Endothelial cell (in vitro differentiated cells): ENCODE measurements at regions not wholly inside any gene's neighbourhood (a gene's known extent, or its start where the extent isn't known, plus 50 kb on each side); places are given as distances from the start of the nearest gene placed in this dataset.

Experiments
- DNase-seq: peaks from one replicate; pipeline ENCODE4 v3.0.0; 2021; ENCODE audit warnings: low spot score
- H3K27ac Mint-ChIP-seq: one replicate; pipeline ENCODE4 v1.8.0; 2021; ENCODE audit warnings: mixed read lengths, inconsistent platforms; ENCODE audit not compliant: unreplicated experiment
- H3K27me3 Mint-ChIP-seq: one replicate; pipeline ENCODE4 v1.8.0; 2021; ENCODE audit warnings: mild to moderate bottlenecking, moderate library complexity, mixed read lengths, inconsistent platforms; ENCODE audit not compliant: unreplicated experiment
- H3K36me3 Mint-ChIP-seq: one replicate; pipeline ENCODE4 v1.8.0; 2021; ENCODE audit warnings: mild to moderate bottlenecking, low read depth, mixed read lengths, inconsistent platforms; ENCODE audit not compliant: unreplicated experiment
- H3K4me1 Mint-ChIP-seq: one replicate; pipeline ENCODE4 v1.8.0; 2021; ENCODE audit warnings: mild to moderate bottlenecking, mixed read lengths, inconsistent platforms; ENCODE audit not compliant: unreplicated experiment
- H3K4me3 Mint-ChIP-seq: one replicate; pipeline ENCODE4 v1.8.0; 2021; ENCODE audit warnings: mild to moderate bottlenecking, mixed read lengths, inconsistent platforms; ENCODE audit not compliant: unreplicated experiment
- H3K9me3 Mint-ChIP-seq: one replicate; pipeline ENCODE4 v1.8.0; 2021; ENCODE audit warnings: mixed read lengths, inconsistent platforms; ENCODE audit not compliant: unreplicated experiment
- TF ChIP-seq, protein P1 (sequence below): fragments of 200-600 bp; sonication (generic); IDR thresholded peaks from one replicate; pipeline ENCODE4 v1.5.0; 2021; ENCODE audit warnings: antibody characterized with exemption; ENCODE audit not compliant: unreplicated experiment

DNA sequence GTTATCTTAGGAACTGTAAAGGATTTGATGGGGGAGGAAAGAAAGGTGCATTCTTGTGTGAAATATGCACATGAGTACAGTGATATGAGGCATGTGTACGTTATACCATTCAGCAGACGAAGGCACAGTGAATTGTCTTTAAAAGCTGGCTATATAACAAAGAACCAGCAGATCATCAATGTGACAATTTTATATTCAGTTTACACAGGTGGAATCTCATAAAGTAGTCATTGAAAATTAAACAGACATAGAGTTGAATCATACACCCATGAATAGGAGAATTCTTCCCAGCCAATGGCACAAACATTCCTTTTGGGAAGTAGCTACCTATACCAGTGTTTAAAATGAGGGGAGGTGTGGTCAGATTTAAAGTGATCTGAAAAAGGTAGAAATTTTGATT lies 470.3 kb downstream of the DSC3 start:
- TF ChIP-seq, protein P1, sequence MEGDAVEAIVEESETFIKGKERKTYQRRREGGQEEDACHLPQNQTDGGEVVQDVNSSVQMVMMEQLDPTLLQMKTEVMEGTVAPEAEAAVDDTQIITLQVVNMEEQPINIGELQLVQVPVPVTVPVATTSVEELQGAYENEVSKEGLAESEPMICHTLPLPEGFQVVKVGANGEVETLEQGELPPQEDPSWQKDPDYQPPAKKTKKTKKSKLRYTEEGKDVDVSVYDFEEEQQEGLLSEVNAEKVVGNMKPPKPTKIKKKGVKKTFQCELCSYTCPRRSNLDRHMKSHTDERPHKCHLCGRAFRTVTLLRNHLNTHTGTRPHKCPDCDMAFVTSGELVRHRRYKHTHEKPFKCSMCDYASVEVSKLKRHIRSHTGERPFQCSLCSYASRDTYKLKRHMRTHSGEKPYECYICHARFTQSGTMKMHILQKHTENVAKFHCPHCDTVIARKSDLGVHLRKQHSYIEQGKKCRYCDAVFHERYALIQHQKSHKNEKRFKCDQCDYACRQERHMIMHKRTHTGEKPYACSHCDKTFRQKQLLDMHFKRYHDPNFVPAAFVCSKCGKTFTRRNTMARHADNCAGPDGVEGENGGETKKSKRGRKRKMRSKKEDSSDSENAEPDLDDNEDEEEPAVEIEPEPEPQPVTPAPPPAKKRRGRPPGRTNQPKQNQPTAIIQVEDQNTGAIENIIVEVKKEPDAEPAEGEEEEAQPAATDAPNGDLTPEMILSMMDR, result no peak
- no peak overlapping the region for H3K27ac Mint-ChIP-seq
- DNase-seq, result no peak
- H3K27me3 Mint-ChIP-seq, result peaks cover 1% of the 10 kb centered on the region
- no peaks in the 10 kb centered on the region for H3K36me3 Mint-ChIP-seq
- H3K4me1 Mint-ChIP-seq, result no peaks in the 10 kb centered on the region
- H3K9me3 Mint-ChIP-seq, result no peaks in the 10 kb centered on the region
- no peak overlapping the region for H3K4me3 Mint-ChIP-seq

DNA sequence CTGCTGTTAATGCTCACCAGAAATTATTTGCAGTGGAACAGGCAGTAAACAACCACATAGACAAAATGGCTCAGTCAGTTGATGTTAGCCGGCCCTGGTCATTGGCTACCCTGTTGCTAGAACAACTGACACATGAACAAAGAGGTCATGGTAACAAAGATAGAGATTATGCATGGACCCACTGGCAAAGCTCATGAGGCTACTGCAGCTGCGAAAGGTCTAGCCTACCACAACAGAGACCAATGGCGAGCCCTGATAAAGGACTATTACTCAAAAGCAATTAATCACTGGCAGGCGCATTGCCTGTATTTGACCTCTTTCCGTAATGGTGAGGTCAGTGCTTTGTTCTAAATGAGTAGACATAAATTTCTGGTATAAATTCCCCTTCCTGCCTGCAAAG lies 474.2 kb downstream of the DSC3 start:
- Mint-ChIP-seq H3K4me3 (no peak overlapping the region), H3K27me3 (peaks cover 1% of the 10 kb centered on the region), H3K27ac (no peak overlapping the region), H3K36me3 (no peaks in the 10 kb centered on the region), H3K4me1 (no peaks in the 10 kb centered on the region), H3K9me3 (no peaks in the 10 kb centered on the region)
- no peak for DNase-seq
- TF ChIP-seq, protein P1, result no peak

DNA sequence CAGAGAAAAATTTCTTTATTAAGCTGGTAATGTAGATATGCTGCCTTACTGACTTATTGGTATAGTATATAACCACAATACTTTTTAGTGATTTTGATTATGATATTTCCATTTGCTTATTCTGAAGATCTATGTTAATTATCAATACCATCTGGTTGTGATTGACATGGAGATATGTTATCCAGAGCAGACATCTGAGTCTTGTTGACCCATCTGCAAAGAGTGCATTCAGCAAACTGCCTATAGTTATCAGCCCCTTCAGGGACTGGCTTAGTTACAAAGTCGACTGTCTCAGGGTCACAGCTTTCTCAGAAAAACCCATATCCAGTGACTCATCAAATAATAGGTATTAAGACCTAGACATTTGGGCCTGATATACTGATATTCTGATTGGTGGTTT lies 475.7 kb downstream of the DSC3 start:
- H3K4me1 Mint-ChIP-seq, result no peaks in the 10 kb centered on the region
- DNase-seq, result no peak
- no peak overlapping the region for H3K27ac Mint-ChIP-seq
- TF ChIP-seq, protein P1, result no peak
- H3K27me3 Mint-ChIP-seq, result peaks cover 1% of the 10 kb centered on the region
- no peaks in the 10 kb centered on the region for H3K36me3 Mint-ChIP-seq
- no peaks in the 10 kb centered on the region for H3K9me3 Mint-ChIP-seq
- no peak overlapping the region for H3K4me3 Mint-ChIP-seq

DNA sequence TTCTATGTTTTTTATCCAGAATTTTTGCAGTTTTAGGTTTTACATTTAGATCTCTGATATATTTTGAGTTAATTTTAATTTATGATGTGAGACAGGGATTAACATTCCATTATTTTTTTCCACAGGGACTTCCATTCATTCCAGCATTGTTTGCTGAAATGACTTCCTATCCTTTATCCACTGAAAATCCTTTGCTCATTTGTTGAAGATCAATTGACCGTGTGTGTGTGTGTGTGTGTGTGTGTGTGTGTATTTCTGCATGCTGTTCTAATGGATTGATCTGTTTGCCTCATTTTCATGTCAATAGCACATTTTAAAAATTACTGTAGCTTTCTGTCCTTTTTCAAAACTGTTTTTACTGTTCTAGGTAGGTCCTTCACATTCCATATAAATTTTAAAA lies 480.3 kb downstream of the DSC3 start:
- no peak for DNase-seq

DNA sequence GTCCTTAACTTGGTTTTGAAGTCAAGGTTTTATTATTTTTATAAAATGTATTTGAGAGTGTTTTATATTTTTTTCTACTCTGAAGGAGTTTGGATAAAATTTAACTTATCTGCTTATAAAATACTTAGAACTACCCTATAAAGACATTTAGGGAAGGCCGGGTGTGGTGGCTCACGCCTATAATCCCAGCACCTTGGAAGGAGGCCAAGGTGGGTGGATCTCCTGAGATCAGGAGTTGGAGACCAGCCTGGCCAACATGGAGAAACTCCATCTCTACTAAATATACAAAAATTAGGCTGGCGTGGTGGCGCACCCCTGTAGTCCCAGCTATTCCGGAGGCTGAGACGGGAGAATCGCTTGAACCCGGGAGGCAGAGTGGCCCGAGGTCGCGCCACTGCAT lies 486.4 kb downstream of the DSC3 start:
- Mint-ChIP-seq H3K36me3 (no peaks in the 10 kb centered on the region), H3K27me3 (no peaks in the 10 kb centered on the region), H3K9me3 (no peaks in the 10 kb centered on the region), H3K4me1 (no peaks in the 10 kb centered on the region), H3K4me3 (no peak overlapping the region), H3K27ac (no peak overlapping the region)
- TF ChIP-seq, protein P1, result no peak
- no peak for DNase-seq

More for the DNA sequence above, 480.3 kb downstream of the DSC3 start:
- no peaks in the 10 kb centered on the region for H3K36me3 Mint-ChIP-seq
- H3K4me1 Mint-ChIP-seq, result no peaks in the 10 kb centered on the region
- H3K4me3 Mint-ChIP-seq, result no peak overlapping the region
- H3K9me3 Mint-ChIP-seq, result no peaks in the 10 kb centered on the region
- no peak overlapping the region for H3K27ac Mint-ChIP-seq
- TF ChIP-seq, protein P1, result no peak
- no peaks in the 10 kb centered on the region for H3K27me3 Mint-ChIP-seq
